ENCODE measurements at regions not wholly inside any gene's neighbourhood (a gene's known extent, or its start where the extent isn't known, plus 50 kb on each side); places are given as distances from the start of the nearest gene placed in this dataset.

DNA sequence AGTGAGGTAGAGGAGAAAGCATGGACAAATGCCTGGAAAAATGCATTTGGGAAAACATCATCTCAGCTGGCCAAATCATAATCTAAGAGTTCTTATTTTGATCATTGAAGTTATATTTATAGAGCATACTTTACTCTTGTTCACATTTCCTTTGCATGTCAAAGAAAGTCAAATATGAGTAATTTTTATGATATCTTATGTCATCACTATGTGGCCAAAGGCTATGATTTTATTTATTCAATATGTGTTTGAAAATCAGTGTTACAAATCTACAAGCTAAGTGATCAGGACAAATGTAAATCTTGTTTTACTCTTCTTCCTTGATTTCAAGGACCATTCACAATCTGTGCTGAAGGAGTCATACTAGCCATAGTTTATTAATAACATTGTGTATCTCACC is 237.2 kb upstream of the DPH6 start:
- TF ChIP-seq, protein P1, sequence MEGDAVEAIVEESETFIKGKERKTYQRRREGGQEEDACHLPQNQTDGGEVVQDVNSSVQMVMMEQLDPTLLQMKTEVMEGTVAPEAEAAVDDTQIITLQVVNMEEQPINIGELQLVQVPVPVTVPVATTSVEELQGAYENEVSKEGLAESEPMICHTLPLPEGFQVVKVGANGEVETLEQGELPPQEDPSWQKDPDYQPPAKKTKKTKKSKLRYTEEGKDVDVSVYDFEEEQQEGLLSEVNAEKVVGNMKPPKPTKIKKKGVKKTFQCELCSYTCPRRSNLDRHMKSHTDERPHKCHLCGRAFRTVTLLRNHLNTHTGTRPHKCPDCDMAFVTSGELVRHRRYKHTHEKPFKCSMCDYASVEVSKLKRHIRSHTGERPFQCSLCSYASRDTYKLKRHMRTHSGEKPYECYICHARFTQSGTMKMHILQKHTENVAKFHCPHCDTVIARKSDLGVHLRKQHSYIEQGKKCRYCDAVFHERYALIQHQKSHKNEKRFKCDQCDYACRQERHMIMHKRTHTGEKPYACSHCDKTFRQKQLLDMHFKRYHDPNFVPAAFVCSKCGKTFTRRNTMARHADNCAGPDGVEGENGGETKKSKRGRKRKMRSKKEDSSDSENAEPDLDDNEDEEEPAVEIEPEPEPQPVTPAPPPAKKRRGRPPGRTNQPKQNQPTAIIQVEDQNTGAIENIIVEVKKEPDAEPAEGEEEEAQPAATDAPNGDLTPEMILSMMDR (IDR thresholded peaks at IDR 0.05; ENCODE audit: borderline replicate concordance, extremely low read depth, low read length, poor library complexity, severe bottlenecking), result no peak
- no peak for TF ChIP-seq EZH2 (IDR thresholded peaks at IDR 0.05; ENCODE audit: borderline replicate concordance, low read depth, low read length, severe bottlenecking)

Measured in DND-41 (cell line).